ENCODE measurements at regions not wholly inside any gene's neighbourhood (a gene's known extent, or its start where the extent isn't known, plus 50 kb on each side); places are given as distances from the start of the nearest gene placed in this dataset.

DNA sequence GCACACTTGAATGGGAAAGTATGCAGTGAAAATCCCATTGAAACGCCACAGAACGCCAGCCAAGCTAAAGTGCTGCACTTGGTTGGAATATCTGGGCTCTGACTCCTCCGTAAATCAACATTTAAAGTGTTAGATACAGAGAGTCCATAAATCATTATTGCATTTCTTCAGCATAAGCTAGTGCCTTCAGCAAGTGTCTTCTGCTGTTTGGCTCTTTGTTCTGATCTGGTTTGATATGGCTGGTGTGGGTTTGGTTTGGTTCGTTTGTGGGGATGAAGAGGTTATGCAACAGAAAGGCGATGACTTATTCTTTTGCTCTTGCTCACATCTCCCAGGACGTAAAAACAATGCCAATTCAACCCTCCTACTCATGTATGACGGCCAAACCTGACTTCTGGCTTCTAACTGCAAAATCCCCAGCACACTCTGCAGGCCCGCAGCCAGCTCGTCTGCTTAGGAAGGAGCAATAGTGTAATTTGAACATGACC is 121.8 kb upstream of the ERG start:
- ATAC-seq (ENCODE audit: low FRiP score in 2 of 2): peak in 1 of 2 donors; percentile 86
- DNase-seq: no peak
- TF ChIP-seq EP300 (IDR thresholded peaks at IDR 0.05) (no peak), CTCF (IDR thresholded peaks at IDR 0.05) (no peak), POLR2A (IDR thresholded peaks at IDR 0.05) (no peak)
- WGBS, 2 donors: 57 to 62% methylated on average over 8 to 9 of the region's 9 CpGs
- Histone ChIP-seq H3K27me3 (no peaks in the 10 kb centered on the region), H3K27ac (no peak overlapping the region), H3K4me3 (no peak overlapping the region), H3K9me3 (no peaks in the 10 kb centered on the region), H3K4me1 (no peaks in the 10 kb centered on the region), H3K36me3 (no peaks in the 10 kb centered on the region)

- ATAC-seq (ENCODE audit: low FRiP score in 2 of 2): no peak
- WGBS, 2 donors: 91 to 93% methylated on average over 3 of the region's 3 CpGs
- no peak for DNase-seq
- Histone ChIP-seq H3K4me1 (no peaks in the 10 kb centered on the region), H3K4me3 (no peak overlapping the region), H3K27me3 (no peaks in the 10 kb centered on the region), H3K9me3 (no peaks in the 10 kb centered on the region), H3K36me3 (no peaks in the 10 kb centered on the region), H3K27ac (no peak overlapping the region)
- no peak for TF ChIP-seq EP300 (IDR thresholded peaks at IDR 0.05)
- no peak for TF ChIP-seq POLR2A (IDR thresholded peaks at IDR 0.05)
- TF ChIP-seq CTCF (IDR thresholded peaks at IDR 0.05): no peak
- TF ChIP-seq POLR2AphosphoS5 (IDR thresholded peaks at IDR 0.05): no peak
Measured at GRCh38 chr21:38621132-38621531, 122.9 kb upstream of the ERG start.

DNA sequence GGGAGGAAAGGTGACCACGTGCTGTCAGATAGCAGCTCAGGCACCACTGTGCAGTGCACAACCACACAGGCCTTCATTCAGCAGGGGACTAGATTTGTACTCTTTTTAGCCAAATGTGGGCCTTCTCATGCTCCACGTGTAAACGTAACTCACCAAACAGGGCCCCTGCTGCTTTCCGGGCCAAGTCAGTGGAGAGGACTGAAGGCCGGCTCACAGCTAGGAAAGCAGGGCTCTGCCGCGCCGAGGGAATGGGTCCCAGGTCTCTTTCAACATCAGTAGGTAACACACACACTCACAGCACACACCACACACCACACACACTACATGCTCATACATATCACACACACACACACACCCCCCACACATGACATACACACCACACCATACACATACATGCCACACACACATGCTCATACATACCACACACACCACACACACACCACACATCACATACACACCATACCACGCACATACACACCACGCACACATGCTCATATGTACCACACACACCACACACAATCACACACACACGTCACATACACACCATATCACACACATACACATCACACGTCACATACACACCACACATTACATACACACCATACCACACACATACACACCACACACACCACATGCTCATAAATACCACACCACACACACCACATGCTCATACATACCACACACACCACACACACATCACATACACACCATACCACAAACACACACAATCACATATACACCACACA is 124.0 kb upstream of the ERG start:
- Histone ChIP-seq H3K27me3 (no peaks in the 10 kb centered on the region), H3K36me3 (no peaks in the 10 kb centered on the region), H3K4me1 (no peaks in the 10 kb centered on the region), H3K4me3 (no peak overlapping the region), H3K27ac (no peak overlapping the region), H3K9me3 (no peaks in the 10 kb centered on the region)
- ATAC-seq (ENCODE audit: low FRiP score in 2 of 2): no peak
- WGBS, 2 donors: 91 to 96% methylated on average over 6 to 12 of the region's 12 CpGs
- no peak for TF ChIP-seq CTCF (IDR thresholded peaks at IDR 0.05)
- TF ChIP-seq EP300 (IDR thresholded peaks at IDR 0.05): no peak
- TF ChIP-seq POLR2AphosphoS5 (IDR thresholded peaks at IDR 0.05): no peak
- TF ChIP-seq POLR2A (IDR thresholded peaks at IDR 0.05): no peak
- DNase-seq: peak in 1 of 2 donors; percentile 28

DNA sequence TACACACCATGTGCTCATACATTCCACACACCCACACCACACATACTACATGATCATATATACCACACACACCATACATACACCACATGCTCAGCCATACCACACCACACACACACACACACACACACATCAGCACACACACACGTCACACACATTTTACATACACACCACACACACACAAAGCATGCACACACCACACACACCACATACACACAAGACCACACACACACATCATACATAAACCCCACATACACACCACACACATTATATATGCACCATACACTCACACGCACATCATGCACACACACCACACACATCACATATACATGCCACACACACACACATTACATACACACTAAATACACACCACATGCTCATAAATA is 124.5 kb upstream of the ERG start:
- Histone ChIP-seq H3K27ac (no peak overlapping the region), H3K27me3 (no peaks in the 10 kb centered on the region), H3K4me1 (no peaks in the 10 kb centered on the region), H3K9me3 (no peaks in the 10 kb centered on the region), H3K36me3 (no peaks in the 10 kb centered on the region), H3K4me3 (no peak overlapping the region)
- TF ChIP-seq EP300 (IDR thresholded peaks at IDR 0.05) (no peak), POLR2A (IDR thresholded peaks at IDR 0.05) (no peak), CTCF (IDR thresholded peaks at IDR 0.05) (no peak), POLR2AphosphoS5 (IDR thresholded peaks at IDR 0.05) (no peak)
- no peak for ATAC-seq (ENCODE audit: low FRiP score in 2 of 2)
- WGBS, 2 donors: 45% methylated on average over 2 of the region's 2 CpGs
- DNase-seq: no peak

GRCh38 chr21:38623552-38623951 is 125.3 kb upstream of the ERG start:
- WGBS, 2 donors: 88 to 89% methylated on average over 4 of the region's 4 CpGs
- DNase-seq (no peak), ATAC-seq (ENCODE audit: low FRiP score in 2 of 2) (no peak)
- Histone ChIP-seq H3K27ac (no peak overlapping the region), H3K4me3 (no peak overlapping the region), H3K36me3 (no peaks in the 10 kb centered on the region), H3K9me3 (no peaks in the 10 kb centered on the region), H3K4me1 (no peaks in the 10 kb centered on the region), H3K27me3 (no peaks in the 10 kb centered on the region)
- TF ChIP-seq POLR2A (IDR thresholded peaks at IDR 0.05) (no peak), EP300 (IDR thresholded peaks at IDR 0.05) (no peak), POLR2AphosphoS5 (IDR thresholded peaks at IDR 0.05) (no peak), CTCF (IDR thresholded peaks at IDR 0.05) (no peak)
